Adrenal gland (tissue), 5 donors: ENCODE measurements at regions not wholly inside any gene's neighbourhood (a gene's known extent, or its start where the extent isn't known, plus 50 kb on each side); places are given as distances from the start of the nearest gene placed in this dataset.

Source experiments
- CTCF ChIP-seq, 6 experiments: fragments of 450-650 bp in 4 of 6; fragments of 200-600 bp in 2 of 6; sonication (generic) in 1 of 6; IDR thresholded peaks; 1 replicate in 5 of 6; 2 replicates in 1 of 6; pipeline versions ENCODE4 v1.5.1 to v1.8.0; 2016 to 2021; ENCODE audit warnings: antibody characterized with exemption in 6 of 6, mild to moderate bottlenecking in 2 of 6, moderate library complexity in 1 of 6
- POLR2A ChIP-seq, 2 donors: fragments of 450-650 bp; IDR thresholded peaks; one replicate each; pipeline ENCODE4 v1.6.1; 2017; ENCODE audit warnings: antibody characterized with exemption in 2 of 2, mild to moderate bottlenecking in 2 of 2, moderate library complexity in 1 of 2
- donor health status: DM: no; HTN: no; CAD: no.

GRCh38 chr1:101151286-101151685 lies 85.5 kb upstream of the S1PR1 start:
- TF ChIP-seq CTCF (IDR thresholded peaks at IDR 0.05) (no peak), POLR2A (IDR thresholded peaks at IDR 0.05) (no peak)
